GM12865 (cell line): ENCODE measurements at regions not wholly inside any gene's neighbourhood (a gene's known extent, or its start where the extent isn't known, plus 50 kb on each side); places are given as distances from the start of the nearest gene placed in this dataset.
"Not testable (repeated sequence)": the region's sequence is repeated elsewhere in the genome, so short reads cannot be mapped to it uniquely, and the experiment has no call there.

ENCODE experiments used
- DNase-seq: peaks from one replicate; pipeline ENCODE4 v3.0.0; 2010; ENCODE audit warnings: low read depth
- H3K4me3 ChIP-seq: 2 replicates; pipeline ENCODE4 v1.5.1; 2011; ENCODE audit warnings: mild to moderate bottlenecking, low read depth, low read length, control low read depth
- TF ChIP-seq, protein P1 (sequence below): IDR thresholded peaks from 2 replicates; pipeline ENCODE4 v1.5.1; 2011; ENCODE audit warnings: low read length, control low read depth, low read depth, inconsistent platforms; ENCODE audit not compliant: insufficient read depth; ENCODE audit errors: missing control alignments

DNA sequence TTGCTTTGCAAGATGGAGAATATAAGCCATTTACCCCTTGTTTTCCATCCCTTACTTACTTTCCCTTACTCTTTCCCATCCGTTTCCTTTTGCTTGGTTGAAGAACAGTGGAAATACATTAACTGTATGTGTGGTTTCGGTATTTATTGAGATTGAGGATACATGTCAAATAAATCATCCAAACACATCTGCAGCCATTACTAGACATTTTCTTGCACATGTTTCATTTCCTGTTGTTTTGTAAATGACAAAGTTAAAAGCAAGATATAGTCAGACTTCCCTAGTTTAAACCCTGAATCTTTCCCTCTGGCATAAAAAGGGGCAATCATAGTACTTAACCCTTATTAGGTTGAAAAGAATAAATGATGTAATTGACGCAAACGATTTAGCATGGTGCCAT lies 82.1 kb upstream of the BCHE start:
- TF ChIP-seq, protein P1, sequence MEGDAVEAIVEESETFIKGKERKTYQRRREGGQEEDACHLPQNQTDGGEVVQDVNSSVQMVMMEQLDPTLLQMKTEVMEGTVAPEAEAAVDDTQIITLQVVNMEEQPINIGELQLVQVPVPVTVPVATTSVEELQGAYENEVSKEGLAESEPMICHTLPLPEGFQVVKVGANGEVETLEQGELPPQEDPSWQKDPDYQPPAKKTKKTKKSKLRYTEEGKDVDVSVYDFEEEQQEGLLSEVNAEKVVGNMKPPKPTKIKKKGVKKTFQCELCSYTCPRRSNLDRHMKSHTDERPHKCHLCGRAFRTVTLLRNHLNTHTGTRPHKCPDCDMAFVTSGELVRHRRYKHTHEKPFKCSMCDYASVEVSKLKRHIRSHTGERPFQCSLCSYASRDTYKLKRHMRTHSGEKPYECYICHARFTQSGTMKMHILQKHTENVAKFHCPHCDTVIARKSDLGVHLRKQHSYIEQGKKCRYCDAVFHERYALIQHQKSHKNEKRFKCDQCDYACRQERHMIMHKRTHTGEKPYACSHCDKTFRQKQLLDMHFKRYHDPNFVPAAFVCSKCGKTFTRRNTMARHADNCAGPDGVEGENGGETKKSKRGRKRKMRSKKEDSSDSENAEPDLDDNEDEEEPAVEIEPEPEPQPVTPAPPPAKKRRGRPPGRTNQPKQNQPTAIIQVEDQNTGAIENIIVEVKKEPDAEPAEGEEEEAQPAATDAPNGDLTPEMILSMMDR = no peak
- no peak overlapping the region for H3K4me3 ChIP-seq
- no peak for DNase-seq

DNA sequence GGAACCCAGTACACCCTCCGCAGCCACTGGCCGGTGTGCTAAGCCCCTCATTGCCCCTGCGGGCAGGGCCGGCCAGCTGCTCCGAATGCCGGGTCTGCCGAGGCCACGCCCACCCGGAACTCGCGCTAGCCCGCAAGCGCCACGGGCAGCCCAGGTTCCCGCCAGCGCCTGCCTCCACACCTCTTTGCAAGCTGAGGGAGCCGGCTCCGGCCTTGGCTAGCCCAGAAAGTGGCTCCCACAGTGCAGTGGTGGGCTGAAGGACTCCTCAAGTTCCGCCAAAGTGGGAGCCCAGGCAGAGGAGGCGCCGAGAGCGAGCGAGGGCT lies 81.4 kb upstream of the BCHE start:
- TF ChIP-seq, protein P1 = no peak
- no peak for DNase-seq
- H3K4me3 ChIP-seq = no peak overlapping the region

DNA sequence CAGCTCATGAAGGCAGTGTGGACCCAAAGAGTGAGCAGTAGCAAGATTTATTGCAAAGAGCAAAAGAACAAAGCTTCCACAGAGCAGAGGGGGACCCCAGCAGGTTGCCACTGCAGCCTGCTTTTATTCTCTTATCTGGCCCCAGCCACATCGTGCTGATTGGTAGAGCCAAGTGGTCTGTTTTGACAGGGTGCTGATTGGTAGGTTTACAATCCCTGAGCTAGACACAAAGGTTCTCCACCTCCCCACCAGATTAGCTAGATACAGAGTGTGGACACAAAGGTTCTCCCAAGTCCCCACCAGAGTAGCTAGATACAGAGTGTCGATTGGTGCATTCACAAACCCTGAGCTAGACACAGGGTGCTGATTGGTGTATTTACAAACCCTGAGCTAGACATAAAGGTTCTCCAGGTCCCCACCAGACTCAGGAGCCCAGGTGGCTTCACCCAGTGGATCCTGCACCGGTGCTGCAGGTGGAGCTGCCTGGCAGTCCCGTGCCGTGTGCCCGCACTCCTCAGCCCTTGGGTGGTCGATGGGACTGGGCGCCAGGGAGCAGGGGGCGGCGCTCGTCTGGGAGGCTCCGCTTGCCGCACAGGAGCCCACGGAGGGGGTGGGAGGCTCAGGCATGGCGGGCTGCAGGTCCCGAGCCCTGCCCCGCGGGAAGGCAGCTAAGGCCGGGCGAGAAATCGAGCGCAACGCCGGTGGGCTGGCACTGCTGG lies 80.9 kb upstream of the BCHE start:
- not testable (repeated sequence) for DNase-seq, H3K4me3 ChIP-seq

DNA sequence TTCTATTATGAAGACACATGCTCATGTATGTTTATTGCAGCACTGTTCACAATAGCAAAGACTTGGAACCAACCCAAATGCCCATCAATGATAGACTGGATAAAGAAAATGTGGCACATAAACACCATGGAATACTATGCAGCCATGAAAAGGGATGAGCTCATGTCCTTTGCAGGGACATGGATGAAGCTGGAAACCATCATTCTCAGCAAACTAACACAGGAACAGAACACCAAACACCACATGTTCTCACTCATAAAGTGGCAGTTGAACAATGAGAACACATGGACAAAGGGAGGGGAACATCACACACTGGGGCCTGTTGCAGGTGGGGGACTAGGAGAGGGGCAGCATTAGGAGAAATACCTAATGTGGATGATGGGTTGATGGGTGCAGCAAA lies 77.9 kb upstream of the BCHE start:
- not testable (repeated sequence) for H3K4me3 ChIP-seq, DNase-seq

- H3K4me3 ChIP-seq = no peak overlapping the region
- TF ChIP-seq, protein P1 = no peak
- DNase-seq = no peak
Observed at GRCh38 chr3:165903885-165904630, 66.8 kb upstream of the BCHE start.

DNA sequence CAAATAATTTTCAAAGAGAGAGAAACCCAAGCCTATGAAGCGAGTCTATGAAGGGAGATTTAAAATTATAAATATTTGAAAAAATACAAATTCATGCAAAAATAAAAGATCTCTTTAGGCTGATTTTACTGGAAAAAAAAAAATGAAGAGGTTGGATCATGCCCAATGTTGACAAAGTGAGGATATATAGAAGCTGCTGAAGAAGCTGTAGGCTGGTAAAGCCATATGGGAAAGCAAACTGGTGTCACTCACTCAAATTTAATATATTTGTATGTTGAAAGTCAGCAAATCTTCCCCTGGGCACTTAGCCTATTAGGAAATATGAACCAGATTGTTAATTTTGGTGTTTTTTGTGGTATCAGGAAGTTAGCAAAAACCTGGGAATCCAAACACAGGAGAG lies 61.8 kb upstream of the BCHE start:
- no peak for DNase-seq
- no peak overlapping the region for H3K4me3 ChIP-seq
- TF ChIP-seq, protein P1 = no peak

DNA sequence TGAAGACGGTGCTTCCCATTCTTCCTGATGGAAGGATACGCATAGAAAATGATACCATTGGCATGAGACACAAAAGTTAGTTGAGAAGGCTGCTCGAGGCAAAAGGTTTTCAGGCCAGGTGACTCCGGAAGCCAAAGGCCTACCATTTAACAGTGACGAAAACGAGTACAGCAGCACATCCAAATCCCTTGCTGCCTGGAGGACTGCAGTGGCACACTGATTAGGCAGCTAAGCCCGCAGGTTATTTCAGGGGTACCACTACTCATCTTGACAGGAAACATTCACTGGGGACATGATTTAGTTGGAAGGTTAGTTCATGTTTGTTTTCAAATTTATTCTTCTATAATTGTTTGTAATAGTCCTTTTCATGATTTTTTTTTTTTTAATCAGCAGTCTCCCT lies 59.9 kb upstream of the BCHE start:
- H3K4me3 ChIP-seq = no peak overlapping the region
- no peak for DNase-seq
- TF ChIP-seq, protein P1 = no peak

DNA sequence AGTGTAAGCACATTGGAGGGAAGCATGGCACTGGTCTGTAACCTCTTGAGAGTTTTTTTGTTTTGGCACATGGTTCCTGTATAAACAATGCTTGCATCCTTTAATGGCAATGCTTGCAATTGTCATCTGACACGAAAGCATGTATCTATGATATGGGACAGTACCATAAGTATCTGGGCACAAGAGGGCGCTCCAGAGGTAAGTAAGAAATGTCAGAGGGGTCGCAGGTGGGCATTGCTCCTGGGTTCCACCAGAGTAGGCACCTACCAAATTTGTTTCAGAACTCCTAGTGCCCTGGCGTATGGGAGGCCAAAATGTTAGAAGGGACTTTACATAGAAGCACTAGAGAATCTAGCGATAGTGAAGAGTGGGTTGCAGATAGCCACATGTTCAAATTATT lies 58.7 kb upstream of the BCHE start:
- TF ChIP-seq, protein P1 = peak; percentile 39
- no peak overlapping the region for H3K4me3 ChIP-seq
- DNase-seq = peak; percentile 24
